MCF 10A (cell line): ENCODE measurements at regions not wholly inside any gene's neighbourhood (a gene's known extent, or its start where the extent isn't known, plus 50 kb on each side); places are given as distances from the start of the nearest gene placed in this dataset.

Experiments used
- BruUV-seq: library from RNA; stranded (reverse); fragments of 400-500 nt; replicated peaks from 2 replicates; lab custom pipeline; 2021; lab: Mats Ljungman, UMichigan
- CTCF ChIA-PET: fragments of 300-600 bp; sonication (Branson Sonifier 250); formaldehyde crosslinking; extraction: SDS; loops from one replicate; lab custom pipeline; 2021; ENCODE audit warnings: antibody characterized with exemption, inconsistent platforms; lab: Yijun Ruan, JAX
- POLR2A ChIA-PET: fragments of 300-600, 350-650 bp; sonication (Branson Sonifier 250); formaldehyde crosslinking; extraction: SDS; loops from one replicate; lab custom pipeline; 2020; ENCODE audit warnings: antibody characterized with exemption, inconsistent platforms; lab: Yijun Ruan, JAX
- DNase-seq: peaks from one replicate; pipeline ENCODE4 v3.0.0-alpha.2; 2018; ENCODE audit not compliant: unreplicated experiment
- H3K27ac Mint-ChIP-seq: one replicate; pipeline ENCODE4 v1.8.0; 2022; ENCODE audit warnings: mild to moderate bottlenecking, low read depth, mixed read lengths; ENCODE audit not compliant: unreplicated experiment
- H3K27me3 Mint-ChIP-seq: one replicate; pipeline ENCODE4 v1.8.0; 2022; ENCODE audit warnings: mixed read lengths; ENCODE audit not compliant: insufficient read depth, unreplicated experiment
- H3K36me3 Mint-ChIP-seq: one replicate; pipeline ENCODE4 v1.8.0; 2022; ENCODE audit warnings: mild to moderate bottlenecking, moderate library complexity, mixed read lengths; ENCODE audit not compliant: insufficient read depth, unreplicated experiment
- H3K4me1 Mint-ChIP-seq: one replicate; pipeline ENCODE4 v1.8.0; 2022; ENCODE audit warnings: mixed read lengths; ENCODE audit not compliant: insufficient read depth, unreplicated experiment
- H3K4me3 Mint-ChIP-seq: one replicate; pipeline ENCODE4 v1.8.0; 2022; ENCODE audit warnings: mild to moderate bottlenecking, moderate library complexity, mixed read lengths; ENCODE audit not compliant: unreplicated experiment
- H3K9me3 Mint-ChIP-seq: one replicate; pipeline ENCODE4 v1.8.0; 2022; ENCODE audit warnings: mixed read lengths; ENCODE audit not compliant: unreplicated experiment
- CTCF ChIP-seq: fragments of 200-600 bp; IDR thresholded peaks from one replicate; pipeline ENCODE4 v1.8.0; 2022; ENCODE audit warnings: antibody characterized with exemption, mild to moderate bottlenecking; ENCODE audit not compliant: unreplicated experiment
- intact Hi-C: fragments of 100-400 bp; cut with micrococcal nuclease; formaldehyde crosslinking; loops from 2 replicates; pipeline ENCODE4 v1.14.1; 2022

- intact Hi-C loops: loop anchor here (10.0 kb wide), 1 partner anchor 160 kb away; no protein-coding TSS in a partner anchor
- TF ChIP-seq CTCF: no peak
- ChIA-PET POLR2A (no interaction called here), CTCF (no interaction called here)
- Mint-ChIP-seq H3K9me3 (no peaks in the 10 kb centered on the region), H3K36me3 (no peaks in the 10 kb centered on the region), H3K4me1 (no peaks in the 10 kb centered on the region), H3K27me3 (peaks cover 13% of the 10 kb centered on the region), H3K27ac (no peak overlapping the region), H3K4me3 (no peak overlapping the region)
- no peak for DNase-seq
- BruUV-seq: no TSS peak
Measured at GRCh38 chr4:54844911-54845310, 187.2 kb downstream of the KIT start.

GRCh38 chr4:54843946-54844345 lies 186.2 kb downstream of the KIT start:
- Mint-ChIP-seq H3K4me1 (no peaks in the 10 kb centered on the region), H3K36me3 (no peaks in the 10 kb centered on the region), H3K4me3 (no peak overlapping the region), H3K27me3 (peaks cover 11% of the 10 kb centered on the region), H3K9me3 (no peaks in the 10 kb centered on the region), H3K27ac (no peak overlapping the region)
- ChIA-PET CTCF (no interaction called here), POLR2A (no interaction called here)
- TF ChIP-seq CTCF: no peak
- no TSS peak for BruUV-seq
- DNase-seq: no peak
- intact Hi-C loops: loop anchor here (10.0 kb wide), 1 partner anchor 159 kb away; no protein-coding TSS in a partner anchor

GRCh38 chr4:54843106-54843505 lies 185.3 kb downstream of the KIT start:
- H3K27ac Mint-ChIP-seq: no peak overlapping the region
- BruUV-seq: no TSS peak
- H3K36me3 Mint-ChIP-seq: no peaks in the 10 kb centered on the region
- DNase-seq: no peak
- no peaks in the 10 kb centered on the region for H3K4me1 Mint-ChIP-seq
- intact Hi-C loops: loop anchor here (10.0 kb wide), 1 partner anchor 158 kb away; no protein-coding TSS in a partner anchor
- CTCF ChIA-PET: no interaction called here
- POLR2A ChIA-PET: no interaction called here
- H3K27me3 Mint-ChIP-seq: peaks cover 2% of the 10 kb centered on the region
- H3K9me3 Mint-ChIP-seq: no peaks in the 10 kb centered on the region
- no peak overlapping the region for H3K4me3 Mint-ChIP-seq
- TF ChIP-seq CTCF: no peak

GRCh38 chr4:54842656-54843055 lies 184.9 kb downstream of the KIT start:
- Mint-ChIP-seq H3K36me3 (no peaks in the 10 kb centered on the region), H3K27me3 (no peaks in the 10 kb centered on the region), H3K9me3 (no peaks in the 10 kb centered on the region), H3K4me1 (no peaks in the 10 kb centered on the region), H3K27ac (no peak overlapping the region), H3K4me3 (no peak overlapping the region)
- ChIA-PET POLR2A (interaction anchor here (0.6 kb wide), 1 partner anchor 779 kb away, joined by 3 read pairs; no protein-coding TSS in a partner anchor), CTCF (interaction anchor here (0.6 kb wide), 1 partner anchor 487 kb away, joined by 3 read pairs; no protein-coding TSS in a partner anchor)
- TF ChIP-seq CTCF: no peak
- no peak for DNase-seq
- intact Hi-C loops: loop anchor here (10.0 kb wide), 1 partner anchor 158 kb away; no protein-coding TSS in a partner anchor
- BruUV-seq: no TSS peak
